ENCODE measurements at regions not wholly inside any gene's neighbourhood (a gene's known extent, or its start where the extent isn't known, plus 50 kb on each side); places are given as distances from the start of the nearest gene placed in this dataset.

- Histone ChIP-seq H3K9me3 (ENCODE audit: insufficient read depth, low read depth) (peaks cover 4% of the 10 kb centered on the region; the same call in 1 of the 2 replicates), H3K4me2 (no peak overlapping the region), H3K4me3 (no peak overlapping the region), H3K79me2 (ENCODE audit: low read depth) (no peaks in the 10 kb centered on the region), H4K20me1 (ENCODE audit: insufficient read depth) (no peaks in the 10 kb centered on the region), H3K36me3 (ENCODE audit: low read depth) (no peaks in the 10 kb centered on the region), H3K27me3 (ENCODE audit: insufficient read depth, low read depth) (no peaks in the 10 kb centered on the region), H3F3A (ENCODE audit: insufficient read depth, low read depth) (no peaks in the 10 kb centered on the region), H3K9me2 (ENCODE audit: insufficient read depth) (peaks cover 6% of the 10 kb centered on the region; the same call in 1 of the 2 replicates), H2AFZ (0 out of 2 replicates have a peak overlapping the region, but pooled peaks have one; percentile 6), H3K4me1 (replicated peaks; ENCODE audit: insufficient read depth) (no peaks in the 10 kb centered on the region), H3K27ac (no peak overlapping the region)
- no peak for DNase-seq
- TF ChIP-seq EZH2 (IDR thresholded peaks at IDR 0.05; ENCODE audit: low read depth) = no peak
- intact Hi-C loops (cut with micrococcal nuclease; ENCODE audit: unreplicated experiment) = no loop called here
- BruUV-seq (replicated peaks) = no TSS peak
- ChIA-PET POLR2A (ENCODE audit: unreplicated experiment) (no interaction called here), CTCF (no interaction called here)
Observed at GRCh38 chr5:42919600-42919999, 107.9 kb upstream of the SELENOP start.

DNA sequence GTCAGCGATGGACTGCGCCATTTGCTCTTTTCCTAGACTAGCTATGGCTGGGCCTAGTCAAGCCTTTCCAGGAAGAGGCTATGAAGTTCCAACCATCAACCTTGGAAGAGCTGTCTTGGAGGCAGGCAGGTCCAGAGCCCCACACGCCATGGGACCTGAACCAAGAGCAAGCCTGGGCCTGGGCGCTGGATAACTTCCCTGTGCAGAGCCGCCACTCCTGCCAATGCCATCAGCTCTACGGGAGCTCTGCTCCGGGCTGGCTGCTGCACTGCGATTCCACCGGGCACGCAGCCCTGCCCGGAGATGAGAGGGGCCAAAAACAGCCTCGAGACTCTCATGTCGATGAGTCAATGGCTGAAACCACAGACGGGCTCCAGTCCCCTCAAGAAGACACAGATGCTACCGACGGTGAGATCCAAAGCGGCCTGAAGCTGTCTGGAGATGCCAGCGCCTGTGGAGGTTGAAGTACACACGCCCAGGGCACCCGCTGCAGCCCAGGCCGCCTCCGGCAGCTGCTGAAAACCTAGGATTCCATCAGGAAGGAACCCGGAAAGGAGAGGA, 103.7 kb upstream of the SELENOP start:
- CTCF ChIA-PET = interaction anchor here (0.6 kb wide), 1 partner anchor 109 kb away, joined by 4 read pairs; no protein-coding TSS in a partner anchor
- Histone ChIP-seq H3K4me2 (no peak overlapping the region), H3K79me2 (ENCODE audit: low read depth) (no peaks in the 10 kb centered on the region), H3K9me2 (ENCODE audit: insufficient read depth) (no peaks in the 10 kb centered on the region; the same call in 1 of the 2 replicates), H3K9me3 (ENCODE audit: insufficient read depth, low read depth) (no peaks in the 10 kb centered on the region), H3F3A (ENCODE audit: insufficient read depth, low read depth) (no peaks in the 10 kb centered on the region; the same call in 1 of the 2 replicates), H3K36me3 (ENCODE audit: low read depth) (no peaks in the 10 kb centered on the region), H3K4me3 (no peak overlapping the region), H3K27me3 (ENCODE audit: insufficient read depth, low read depth) (no peaks in the 10 kb centered on the region), H3K27ac (no peak overlapping the region), H4K20me1 (ENCODE audit: insufficient read depth) (no peaks in the 10 kb centered on the region), H2AFZ (no peak overlapping the region), H3K4me1 (replicated peaks; ENCODE audit: insufficient read depth) (0 out of 2 replicates have a peak, but pooled peaks cover 3% of the 10 kb centered on the region)
- intact Hi-C loops (cut with micrococcal nuclease; ENCODE audit: unreplicated experiment) = no loop called here
- TF ChIP-seq EZH2 (IDR thresholded peaks at IDR 0.05; ENCODE audit: low read depth) = no peak
- TF ChIP-seq, protein P1, sequence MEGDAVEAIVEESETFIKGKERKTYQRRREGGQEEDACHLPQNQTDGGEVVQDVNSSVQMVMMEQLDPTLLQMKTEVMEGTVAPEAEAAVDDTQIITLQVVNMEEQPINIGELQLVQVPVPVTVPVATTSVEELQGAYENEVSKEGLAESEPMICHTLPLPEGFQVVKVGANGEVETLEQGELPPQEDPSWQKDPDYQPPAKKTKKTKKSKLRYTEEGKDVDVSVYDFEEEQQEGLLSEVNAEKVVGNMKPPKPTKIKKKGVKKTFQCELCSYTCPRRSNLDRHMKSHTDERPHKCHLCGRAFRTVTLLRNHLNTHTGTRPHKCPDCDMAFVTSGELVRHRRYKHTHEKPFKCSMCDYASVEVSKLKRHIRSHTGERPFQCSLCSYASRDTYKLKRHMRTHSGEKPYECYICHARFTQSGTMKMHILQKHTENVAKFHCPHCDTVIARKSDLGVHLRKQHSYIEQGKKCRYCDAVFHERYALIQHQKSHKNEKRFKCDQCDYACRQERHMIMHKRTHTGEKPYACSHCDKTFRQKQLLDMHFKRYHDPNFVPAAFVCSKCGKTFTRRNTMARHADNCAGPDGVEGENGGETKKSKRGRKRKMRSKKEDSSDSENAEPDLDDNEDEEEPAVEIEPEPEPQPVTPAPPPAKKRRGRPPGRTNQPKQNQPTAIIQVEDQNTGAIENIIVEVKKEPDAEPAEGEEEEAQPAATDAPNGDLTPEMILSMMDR (conservative IDR thresholded peaks at IDR 0.05) = no peak
- DNase-seq = no peak
- POLR2A ChIA-PET (ENCODE audit: unreplicated experiment) = no interaction called here
- no TSS peak for BruUV-seq (replicated peaks)

- Histone ChIP-seq H3K9me2 (ENCODE audit: insufficient read depth) (no peaks in the 10 kb centered on the region), H2AFZ (no peak overlapping the region), H3F3A (ENCODE audit: insufficient read depth, low read depth) (no peaks in the 10 kb centered on the region; the same call in 1 of the 2 replicates), H3K4me1 (replicated peaks; ENCODE audit: insufficient read depth) (0 out of 2 replicates have a peak, but pooled peaks cover 13% of the 10 kb centered on the region), H3K79me2 (ENCODE audit: low read depth) (no peaks in the 10 kb centered on the region), H4K20me1 (ENCODE audit: insufficient read depth) (no peaks in the 10 kb centered on the region), H3K9me3 (ENCODE audit: insufficient read depth, low read depth) (no peaks in the 10 kb centered on the region), H3K27me3 (ENCODE audit: insufficient read depth, low read depth) (no peaks in the 10 kb centered on the region), H3K4me3 (no peak overlapping the region), H3K4me2 (no peak overlapping the region), H3K27ac (no peak overlapping the region), H3K36me3 (ENCODE audit: low read depth) (no peaks in the 10 kb centered on the region)
- intact Hi-C loops (cut with micrococcal nuclease; ENCODE audit: unreplicated experiment) = loop anchor here (1.0 to 5.0 kb wide), 11 partner anchors 38 to 477 kb away; partner anchors contain the start of genes ANXA2R and ZNF131
- BruUV-seq (replicated peaks) = no TSS peak
- peak; percentile 69 to 74 for DNase-seq
- ChIA-PET CTCF (interaction anchor here (0.6 to 4.4 kb wide), 23 partner anchors 11 to 1916 kb away, joined by 3 to 46 read pairs (median 4); partner anchors contain the start of gene NIM1K), POLR2A (ENCODE audit: unreplicated experiment) (interaction anchor here (0.6 to 0.8 kb wide), 4 partner anchors 87 to 985 kb away, joined by 3 to 8 read pairs (median 4); no protein-coding TSS in a partner anchor)
- TF ChIP-seq EZH2 (IDR thresholded peaks at IDR 0.05; ENCODE audit: low read depth) = no peak
- TF ChIP-seq, protein P1 (conservative IDR thresholded peaks at IDR 0.05) = peak; percentile 96
Observed at GRCh38 chr5:42912184-42912798, 100.6 kb upstream of the SELENOP start.
